ENCODE measurements at regions not wholly inside any gene's neighbourhood (a gene's known extent, or its start where the extent isn't known, plus 50 kb on each side); places are given as distances from the start of the nearest gene placed in this dataset.

DNA sequence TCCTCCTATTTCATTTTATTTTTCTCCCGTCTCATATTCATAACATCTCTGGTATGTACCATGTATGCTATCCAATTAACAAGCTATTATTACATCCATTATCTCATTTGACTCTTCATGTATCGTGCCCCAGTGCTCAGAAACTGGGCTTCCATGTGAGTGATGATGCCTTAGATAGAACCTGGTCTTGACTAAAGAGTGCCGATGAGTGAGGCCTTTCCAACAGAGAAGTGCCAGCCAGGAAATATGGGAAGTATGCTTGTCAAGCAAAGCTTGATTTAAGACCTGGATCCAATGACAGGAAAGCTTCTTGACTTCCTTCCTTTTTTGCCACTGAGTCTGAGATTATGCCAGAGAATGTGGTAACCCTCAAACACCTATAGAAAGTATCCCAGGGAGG lies 371.7 kb upstream of the FGF13 start:
- no peak for DNase-seq (ENCODE audit: low read depth)
- TF ChIP-seq, protein P1, sequence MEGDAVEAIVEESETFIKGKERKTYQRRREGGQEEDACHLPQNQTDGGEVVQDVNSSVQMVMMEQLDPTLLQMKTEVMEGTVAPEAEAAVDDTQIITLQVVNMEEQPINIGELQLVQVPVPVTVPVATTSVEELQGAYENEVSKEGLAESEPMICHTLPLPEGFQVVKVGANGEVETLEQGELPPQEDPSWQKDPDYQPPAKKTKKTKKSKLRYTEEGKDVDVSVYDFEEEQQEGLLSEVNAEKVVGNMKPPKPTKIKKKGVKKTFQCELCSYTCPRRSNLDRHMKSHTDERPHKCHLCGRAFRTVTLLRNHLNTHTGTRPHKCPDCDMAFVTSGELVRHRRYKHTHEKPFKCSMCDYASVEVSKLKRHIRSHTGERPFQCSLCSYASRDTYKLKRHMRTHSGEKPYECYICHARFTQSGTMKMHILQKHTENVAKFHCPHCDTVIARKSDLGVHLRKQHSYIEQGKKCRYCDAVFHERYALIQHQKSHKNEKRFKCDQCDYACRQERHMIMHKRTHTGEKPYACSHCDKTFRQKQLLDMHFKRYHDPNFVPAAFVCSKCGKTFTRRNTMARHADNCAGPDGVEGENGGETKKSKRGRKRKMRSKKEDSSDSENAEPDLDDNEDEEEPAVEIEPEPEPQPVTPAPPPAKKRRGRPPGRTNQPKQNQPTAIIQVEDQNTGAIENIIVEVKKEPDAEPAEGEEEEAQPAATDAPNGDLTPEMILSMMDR (IDR thresholded peaks at IDR 0.05; ENCODE audit: control insufficient read depth, extremely low read depth, insufficient read depth): no peak
- no peak overlapping the region for H3K4me3 ChIP-seq (ENCODE audit: low read depth, low read length)

- no peak for DNase-seq (ENCODE audit: low read depth)
- TF ChIP-seq, protein P1 (IDR thresholded peaks at IDR 0.05; ENCODE audit: control insufficient read depth, extremely low read depth, insufficient read depth): no peak
- no peak overlapping the region for H3K4me3 ChIP-seq (ENCODE audit: low read depth, low read length)
Measured at GRCh38 chrX:139081965-139082364, 370.4 kb upstream of the FGF13 start.

- H3K4me3 ChIP-seq (ENCODE audit: low read depth, low read length): no peak overlapping the region
- no peak for DNase-seq (ENCODE audit: low read depth)
- TF ChIP-seq, protein P1 (IDR thresholded peaks at IDR 0.05; ENCODE audit: control insufficient read depth, extremely low read depth, insufficient read depth): no peak
Measured at GRCh38 chrX:139079789-139080188, 368.3 kb upstream of the FGF13 start.

GRCh38 chrX:139078761-139079280 lies 367.3 kb upstream of the FGF13 start:
- no peak overlapping the region for H3K4me3 ChIP-seq (ENCODE audit: low read depth, low read length)
- TF ChIP-seq, protein P1 (IDR thresholded peaks at IDR 0.05; ENCODE audit: control insufficient read depth, extremely low read depth, insufficient read depth): no peak
- DNase-seq (ENCODE audit: low read depth): no peak

DNA sequence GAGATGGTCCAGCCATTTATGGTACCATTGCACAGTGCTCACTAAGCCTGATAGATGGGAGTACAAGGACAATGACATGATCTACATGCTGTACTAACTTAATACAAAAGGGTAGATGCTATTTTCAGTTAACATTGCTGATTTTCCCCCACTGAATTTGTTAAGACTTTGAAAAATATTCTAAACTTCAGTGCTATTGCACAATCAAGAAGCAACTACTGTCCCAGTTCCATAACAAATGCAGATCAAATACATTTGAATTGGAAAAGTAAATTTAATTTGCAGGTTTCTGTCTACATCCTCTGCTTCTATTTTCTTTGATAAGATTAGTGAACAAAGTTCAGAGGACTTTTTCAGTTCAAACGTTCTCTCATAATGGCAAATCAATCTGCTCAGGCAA lies 366.8 kb upstream of the FGF13 start:
- TF ChIP-seq, protein P1 (IDR thresholded peaks at IDR 0.05; ENCODE audit: control insufficient read depth, extremely low read depth, insufficient read depth): no peak

GRCh38 chrX:139077281-139078250 lies 366.0 kb upstream of the FGF13 start:
- DNase-seq (ENCODE audit: low read depth): no peak
- TF ChIP-seq, protein P1 (IDR thresholded peaks at IDR 0.05; ENCODE audit: control insufficient read depth, extremely low read depth, insufficient read depth): no peak
- H3K4me3 ChIP-seq (ENCODE audit: low read depth, low read length): no peak overlapping the region

More for the DNA sequence above, 366.8 kb upstream of the FGF13 start:
- no peak for DNase-seq (ENCODE audit: low read depth)
- no peak overlapping the region for H3K4me3 ChIP-seq (ENCODE audit: low read depth, low read length)

All from LNCaP clone FGC (cell line).